HepG2 (cell line): ENCODE measurements at regions not wholly inside any gene's neighbourhood (a gene's known extent, or its start where the extent isn't known, plus 50 kb on each side); places are given as distances from the start of the nearest gene placed in this dataset.

ENCODE experiments used
- ARNT2 ChIP-seq: sonication (generic); formaldehyde crosslinking; IDR thresholded peaks from 2 replicates; pipeline ENCODE4 v1.8.0; 2022; ENCODE audit warnings: mild to moderate bottlenecking, low read depth, missing genetic modification reagents, moderate library complexity
- BRD4 ChIP-seq: sonication (generic); formaldehyde crosslinking; IDR thresholded peaks from 2 replicates; pipeline ENCODE4 v1.4.0; 2020; ENCODE audit warnings: missing genetic modification reagents
- CENPX ChIP-seq: sonication (generic); formaldehyde crosslinking; IDR thresholded peaks from 2 replicates; pipeline ENCODE4 v1.9.0; 2021; ENCODE audit warnings: mild to moderate bottlenecking, missing genetic modification reagents, moderate library complexity
- FOXO1 ChIP-seq: sonication (generic); formaldehyde crosslinking; IDR thresholded peaks from 2 replicates; pipeline ENCODE4 v1.4.0; 2020; ENCODE audit warnings: missing genetic modification reagents
- FOXO4 ChIP-seq: sonication (generic); formaldehyde crosslinking; conservative IDR thresholded peaks from 2 replicates; pipeline ENCODE4 v1.8.1; 2023; ENCODE audit warnings: missing genetic modification reagents
- NR2F2 ChIP-seq: IDR thresholded peaks from 2 replicates; pipeline ENCODE4 v1.6.1; 2012; ENCODE audit warnings: low read depth, inconsistent platforms, borderline replicate concordance
- RARG ChIP-seq: sonication (generic); formaldehyde crosslinking; IDR thresholded peaks from 2 replicates; pipeline ENCODE4 v1.4.0; 2020; ENCODE audit warnings: low read depth, mild to moderate bottlenecking, missing genetic modification reagents
- RBFOX2 ChIP-seq: fragments of 200-400 bp; formaldehyde crosslinking; IDR thresholded peaks from 2 replicates; pipeline ENCODE4 v1.6.1; 2017; ENCODE audit warnings: low read depth, mild to moderate bottlenecking, low read length
- SMAD1 ChIP-seq: sonication (generic); formaldehyde crosslinking; IDR thresholded peaks from 2 replicates; pipeline ENCODE4 v1.4.0; 2020; ENCODE audit warnings: missing genetic modification reagents, low read depth, mild to moderate bottlenecking, borderline replicate concordance
- SMAD3 ChIP-seq: sonication (generic); formaldehyde crosslinking; IDR thresholded peaks from 2 replicates; pipeline ENCODE4 v1.4.0; 2020; ENCODE audit warnings: missing genetic modification reagents
- SMYD3 ChIP-seq: sonication (generic); formaldehyde crosslinking; IDR thresholded peaks from 2 replicates; pipeline ENCODE4 v1.8.1; 2023; ENCODE audit warnings: mild to moderate bottlenecking, missing genetic modification reagents
- TOPORS ChIP-seq: sonication (generic); formaldehyde crosslinking; IDR thresholded peaks from 2 replicates; pipeline ENCODE4 v1.8.0; 2023; ENCODE audit warnings: mild to moderate bottlenecking, missing genetic modification reagents
- ZBTB37 ChIP-seq: sonication (generic); formaldehyde crosslinking; IDR thresholded peaks from 2 replicates; pipeline ENCODE4 v1.4.0; 2020; ENCODE audit warnings: mild to moderate bottlenecking, missing genetic modification reagents
- ZBTB7B ChIP-seq: sonication (generic); formaldehyde crosslinking; IDR thresholded peaks from 2 replicates; pipeline ENCODE4 v1.4.0; 2020; ENCODE audit warnings: missing genetic modification reagents
- ZFP37 ChIP-seq: sonication (generic); formaldehyde crosslinking; IDR thresholded peaks from 2 replicates; pipeline ENCODE4 v1.4.0; 2020; ENCODE audit warnings: missing genetic modification reagents, borderline replicate concordance
- ZGPAT ChIP-seq: IDR thresholded peaks from 2 replicates; pipeline ENCODE4 v1.6.1; 2016; ENCODE audit warnings: mild to moderate bottlenecking
- ZKSCAN8 ChIP-seq: IDR thresholded peaks from 2 replicates; pipeline ENCODE4 v1.6.1; 2016; ENCODE audit warnings: borderline replicate concordance, missing genetic modification reagents, missing compliant biosample characterization
- ZNF235 ChIP-seq: sonication (generic); formaldehyde crosslinking; IDR thresholded peaks from 2 replicates; pipeline ENCODE4 v1.8.1; 2023; ENCODE audit warnings: mild to moderate bottlenecking, missing genetic modification reagents, borderline replicate concordance
- ZNF460 ChIP-seq: sonication (generic); formaldehyde crosslinking; IDR thresholded peaks from 2 replicates; pipeline ENCODE4 v1.5.1; 2020; ENCODE audit warnings: missing genetic modification reagents, mild to moderate bottlenecking, borderline replicate concordance
- ZNF646 ChIP-seq: sonication (generic); formaldehyde crosslinking; IDR thresholded peaks from 2 replicates; pipeline ENCODE4 v1.9.0; 2021; ENCODE audit warnings: mild to moderate bottlenecking, missing genetic modification reagents

GRCh38 chr2:42931146-42931817, 138.9 kb upstream of the HAAO start (continued):
- TF ChIP-seq FOXO1 (CRISPR knock-in tag) (peak; percentile 43; the same call in 1 of the 2 replicates), ZGPAT (CRISPR knock-in tag) (0 out of 2 replicates have a peak, but pooled peaks have one; percentile 29), RBFOX2 (no peak), BRD4 (CRISPR knock-in tag) (no peak), NR2F2 (no peak), RARG (CRISPR knock-in tag) (no peak), SMAD1 (CRISPR knock-in tag) (no peak), TOPORS (no peak), FOXO4 (CRISPR knock-in tag) (no peak), ZKSCAN8 (peak; percentile 38; the same call in 1 of the 2 replicates), CENPX (CRISPR knock-in tag) (no peak), SMAD3 (0 out of 2 replicates have a peak, but pooled peaks have one; percentile 54), ZFP37 (CRISPR knock-in tag) (0 out of 2 replicates have a peak, but pooled peaks have one; percentile 22), SMYD3 (CRISPR knock-in tag) (0 out of 2 replicates have a peak, but pooled peaks have one; percentile 12), ARNT2 (CRISPR knock-in tag) (no peak), ZNF460 (no peak), ZNF235 (no peak), ZNF646 (no peak), ZBTB7B (CRISPR knock-in tag) (peak; percentile 63), ZBTB37 (CRISPR knock-in tag) (no peak)
